HepG2 (cell line): ENCODE measurements at regions not wholly inside any gene's neighbourhood (a gene's known extent, or its start where the extent isn't known, plus 50 kb on each side); places are given as distances from the start of the nearest gene placed in this dataset.

ENCODE experiments used
- BHLHE40 ChIP-seq: IDR thresholded peaks from 2 replicates; pipeline ENCODE4 v1.6.1; 2011; ENCODE audit warnings: low read length, improper control_type of control experiment
- CREB1 ChIP-seq, 2 experiments: fragments of 450-650 bp in 1 of 2; IDR thresholded peaks; 2 replicates each; pipeline ENCODE4 v1.6.1; 2016 to 2017; ENCODE audit warnings: control low read depth in 1 of 2, mild to moderate bottlenecking in 1 of 2, missing compliant biosample characterization in 1 of 2, missing genetic modification characterization in 1 of 2
- ETS1 ChIP-seq: sonication (generic); formaldehyde crosslinking; IDR thresholded peaks from 2 replicates; pipeline ENCODE4 v1.4.0; 2020; ENCODE audit warnings: missing genetic modification reagents
- MAFF ChIP-seq: IDR thresholded peaks from 2 replicates; pipeline ENCODE4 v1.6.1; 2011; ENCODE audit warnings: low read depth, low read length, improper control_type of control experiment
- NBN ChIP-seq: fragments of 450-650 bp; conservative IDR thresholded peaks from 2 replicates; pipeline ENCODE4 v1.6.1; 2017
- NCOA1 ChIP-seq: sonication (generic); formaldehyde crosslinking; IDR thresholded peaks from 2 replicates; pipeline ENCODE4 v1.9.0; 2021; ENCODE audit warnings: missing genetic modification reagents
- NFIC ChIP-seq: IDR thresholded peaks from 2 replicates; pipeline ENCODE4 v1.6.1; 2012; ENCODE audit warnings: mild to moderate bottlenecking, low read length, inconsistent platforms
- NRL ChIP-seq: sonication (generic); formaldehyde crosslinking; IDR thresholded peaks from 2 replicates; pipeline ENCODE4 v1.5.0; 2020; ENCODE audit warnings: missing genetic modification reagents, mild to moderate bottlenecking, moderate library complexity, borderline replicate concordance
- TBX2 ChIP-seq: sonication (generic); formaldehyde crosslinking; IDR thresholded peaks from 2 replicates; pipeline ENCODE4 v1.5.0; 2020; ENCODE audit warnings: missing genetic modification reagents, mild to moderate bottlenecking, borderline replicate concordance
- TF ChIP-seq, protein P1 (sequence below): sonication (generic); formaldehyde crosslinking; IDR thresholded peaks from 2 replicates; pipeline ENCODE4 v1.5.0; 2020; ENCODE audit warnings: mild to moderate bottlenecking, missing genetic modification reagents, moderate library complexity
- TF ChIP-seq, protein P2 (sequence below): IDR thresholded peaks from 2 replicates; pipeline ENCODE4 v1.6.1; 2012; ENCODE audit warnings: low read depth, low read length, improper control_type of control experiment

DNA sequence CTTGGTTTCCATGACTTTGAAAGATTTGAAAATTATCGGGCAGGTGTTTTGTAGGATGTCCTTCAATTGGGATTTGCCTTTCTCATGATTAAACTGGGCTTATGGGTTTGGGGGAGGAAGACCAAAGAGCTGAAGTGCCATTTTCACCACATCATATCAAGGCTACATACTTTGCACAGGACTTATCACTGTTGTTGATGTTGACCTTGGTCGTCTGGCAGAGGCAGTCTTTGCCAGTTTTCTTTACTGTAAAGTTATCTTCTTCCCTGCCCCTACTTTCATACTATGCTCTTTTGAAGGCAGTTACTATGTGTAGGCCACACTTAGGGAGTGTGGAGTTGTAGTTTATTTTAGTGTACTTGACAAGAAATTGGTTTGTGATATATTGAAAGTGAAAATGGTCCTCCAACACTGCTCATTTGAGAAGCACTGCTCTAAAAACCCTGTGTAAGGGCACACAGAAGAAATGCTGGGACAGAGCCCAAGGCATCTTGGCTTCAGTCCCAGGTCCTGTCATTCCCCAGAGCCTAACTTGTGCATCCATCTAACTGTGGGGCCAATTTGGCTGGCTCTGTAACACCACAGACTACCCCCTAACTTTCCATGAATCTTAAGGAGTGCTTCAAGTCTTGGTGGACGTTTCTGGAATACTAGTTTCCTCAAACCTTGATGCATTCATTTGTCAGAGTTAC, 384.9 kb downstream of the KCNRG start:
- TF ChIP-seq, protein P1, sequence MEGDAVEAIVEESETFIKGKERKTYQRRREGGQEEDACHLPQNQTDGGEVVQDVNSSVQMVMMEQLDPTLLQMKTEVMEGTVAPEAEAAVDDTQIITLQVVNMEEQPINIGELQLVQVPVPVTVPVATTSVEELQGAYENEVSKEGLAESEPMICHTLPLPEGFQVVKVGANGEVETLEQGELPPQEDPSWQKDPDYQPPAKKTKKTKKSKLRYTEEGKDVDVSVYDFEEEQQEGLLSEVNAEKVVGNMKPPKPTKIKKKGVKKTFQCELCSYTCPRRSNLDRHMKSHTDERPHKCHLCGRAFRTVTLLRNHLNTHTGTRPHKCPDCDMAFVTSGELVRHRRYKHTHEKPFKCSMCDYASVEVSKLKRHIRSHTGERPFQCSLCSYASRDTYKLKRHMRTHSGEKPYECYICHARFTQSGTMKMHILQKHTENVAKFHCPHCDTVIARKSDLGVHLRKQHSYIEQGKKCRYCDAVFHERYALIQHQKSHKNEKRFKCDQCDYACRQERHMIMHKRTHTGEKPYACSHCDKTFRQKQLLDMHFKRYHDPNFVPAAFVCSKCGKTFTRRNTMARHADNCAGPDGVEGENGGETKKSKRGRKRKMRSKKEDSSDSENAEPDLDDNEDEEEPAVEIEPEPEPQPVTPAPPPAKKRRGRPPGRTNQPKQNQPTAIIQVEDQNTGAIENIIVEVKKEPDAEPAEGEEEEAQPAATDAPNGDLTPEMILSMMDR (CRISPR knock-in tag), result no peak
- TF ChIP-seq BHLHE40 (no peak), ETS1 (CRISPR knock-in tag) (no peak), CREB1 (IDR thresholded peaks at IDR 0.05) (no peak), CREB1 (CRISPR knock-in tag; IDR thresholded peaks at IDR 0.05) (no peak), NFIC (no peak), NRL (CRISPR knock-in tag) (no peak), NCOA1 (no peak), MAFF (no peak), NBN (no peak), TBX2 (CRISPR knock-in tag) (no peak)
- TF ChIP-seq, protein P2, sequence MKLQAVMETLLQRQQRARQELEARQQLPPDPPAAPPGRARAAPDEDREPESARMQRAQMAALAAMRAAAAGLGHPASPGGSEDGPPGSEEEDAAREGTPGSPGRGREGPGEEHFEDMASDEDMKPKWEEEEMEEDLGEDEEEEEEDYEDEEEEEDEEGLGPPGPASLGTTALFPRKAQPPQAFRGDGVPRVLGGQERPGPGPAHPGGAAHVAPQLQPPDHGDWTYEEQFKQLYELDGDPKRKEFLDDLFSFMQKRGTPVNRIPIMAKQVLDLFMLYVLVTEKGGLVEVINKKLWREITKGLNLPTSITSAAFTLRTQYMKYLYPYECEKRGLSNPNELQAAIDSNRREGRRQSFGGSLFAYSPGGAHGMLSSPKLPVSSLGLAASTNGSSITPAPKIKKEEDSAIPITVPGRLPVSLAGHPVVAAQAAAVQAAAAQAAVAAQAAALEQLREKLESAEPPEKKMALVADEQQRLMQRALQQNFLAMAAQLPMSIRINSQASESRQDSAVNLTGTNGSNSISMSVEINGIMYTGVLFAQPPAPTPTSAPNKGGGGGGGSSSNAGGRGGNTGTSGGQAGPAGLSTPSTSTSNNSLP, result no peak
